ENCODE measurements at regions not wholly inside any gene's neighbourhood (a gene's known extent, or its start where the extent isn't known, plus 50 kb on each side); places are given as distances from the start of the nearest gene placed in this dataset.

DNA sequence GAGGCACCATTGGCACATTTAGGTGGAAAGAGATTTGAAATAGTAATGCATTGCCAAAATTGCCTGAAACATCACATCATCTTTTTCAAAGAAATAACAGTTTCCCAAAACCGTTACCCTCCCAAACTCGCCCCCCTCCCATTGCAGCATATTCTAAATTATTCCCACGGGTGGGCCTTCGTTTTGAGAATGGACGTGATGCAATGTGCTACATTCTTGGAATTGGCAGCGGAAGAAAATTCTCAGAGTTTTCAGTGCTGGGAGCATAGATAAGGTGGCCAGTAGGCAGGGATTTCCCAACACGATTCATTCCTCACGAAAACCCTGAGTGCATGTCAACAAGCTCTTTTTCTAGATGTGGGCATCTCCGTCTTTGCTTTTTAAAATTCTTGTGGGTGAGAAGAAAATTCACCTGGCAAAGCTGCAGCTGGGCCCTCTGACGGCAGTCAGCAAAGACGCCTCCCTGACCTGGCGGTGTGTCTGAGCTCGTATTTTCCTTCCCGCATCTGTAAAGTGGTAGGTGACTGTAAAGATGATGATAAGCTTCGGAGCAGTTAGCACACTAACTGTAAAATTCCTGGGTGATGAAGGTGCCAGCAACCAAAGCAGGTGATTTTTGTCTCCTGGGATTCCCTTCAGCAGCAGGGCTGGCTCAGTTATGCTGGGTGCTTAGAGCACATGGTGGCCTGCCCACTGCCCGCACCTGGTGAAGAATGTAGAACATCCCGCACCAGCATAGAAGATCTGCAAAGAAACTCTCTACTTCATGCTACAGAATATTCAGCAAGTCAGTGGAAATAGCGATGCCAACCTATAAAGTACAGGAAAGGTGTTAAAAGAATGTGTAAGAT lies 141.9 kb upstream of the KLF6 start (continued):
- TF ChIP-seq, protein P1, sequence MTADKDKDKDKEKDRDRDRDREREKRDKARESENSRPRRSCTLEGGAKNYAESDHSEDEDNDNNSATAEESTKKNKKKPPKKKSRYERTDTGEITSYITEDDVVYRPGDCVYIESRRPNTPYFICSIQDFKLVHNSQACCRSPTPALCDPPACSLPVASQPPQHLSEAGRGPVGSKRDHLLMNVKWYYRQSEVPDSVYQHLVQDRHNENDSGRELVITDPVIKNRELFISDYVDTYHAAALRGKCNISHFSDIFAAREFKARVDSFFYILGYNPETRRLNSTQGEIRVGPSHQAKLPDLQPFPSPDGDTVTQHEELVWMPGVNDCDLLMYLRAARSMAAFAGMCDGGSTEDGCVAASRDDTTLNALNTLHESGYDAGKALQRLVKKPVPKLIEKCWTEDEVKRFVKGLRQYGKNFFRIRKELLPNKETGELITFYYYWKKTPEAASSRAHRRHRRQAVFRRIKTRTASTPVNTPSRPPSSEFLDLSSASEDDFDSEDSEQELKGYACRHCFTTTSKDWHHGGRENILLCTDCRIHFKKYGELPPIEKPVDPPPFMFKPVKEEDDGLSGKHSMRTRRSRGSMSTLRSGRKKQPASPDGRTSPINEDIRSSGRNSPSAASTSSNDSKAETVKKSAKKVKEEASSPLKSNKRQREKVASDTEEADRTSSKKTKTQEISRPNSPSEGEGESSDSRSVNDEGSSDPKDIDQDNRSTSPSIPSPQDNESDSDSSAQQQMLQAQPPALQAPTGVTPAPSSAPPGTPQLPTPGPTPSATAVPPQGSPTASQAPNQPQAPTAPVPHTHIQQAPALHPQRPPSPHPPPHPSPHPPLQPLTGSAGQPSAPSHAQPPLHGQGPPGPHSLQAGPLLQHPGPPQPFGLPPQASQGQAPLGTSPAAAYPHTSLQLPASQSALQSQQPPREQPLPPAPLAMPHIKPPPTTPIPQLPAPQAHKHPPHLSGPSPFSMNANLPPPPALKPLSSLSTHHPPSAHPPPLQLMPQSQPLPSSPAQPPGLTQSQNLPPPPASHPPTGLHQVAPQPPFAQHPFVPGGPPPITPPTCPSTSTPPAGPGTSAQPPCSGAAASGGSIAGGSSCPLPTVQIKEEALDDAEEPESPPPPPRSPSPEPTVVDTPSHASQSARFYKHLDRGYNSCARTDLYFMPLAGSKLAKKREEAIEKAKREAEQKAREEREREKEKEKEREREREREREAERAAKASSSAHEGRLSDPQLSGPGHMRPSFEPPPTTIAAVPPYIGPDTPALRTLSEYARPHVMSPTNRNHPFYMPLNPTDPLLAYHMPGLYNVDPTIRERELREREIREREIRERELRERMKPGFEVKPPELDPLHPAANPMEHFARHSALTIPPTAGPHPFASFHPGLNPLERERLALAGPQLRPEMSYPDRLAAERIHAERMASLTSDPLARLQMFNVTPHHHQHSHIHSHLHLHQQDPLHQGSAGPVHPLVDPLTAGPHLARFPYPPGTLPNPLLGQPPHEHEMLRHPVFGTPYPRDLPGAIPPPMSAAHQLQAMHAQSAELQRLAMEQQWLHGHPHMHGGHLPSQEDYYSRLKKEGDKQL (CRISPR knock-in tag; IDR thresholded peaks at IDR 0.05; ENCODE audit: borderline replicate concordance): no peak
- no peak for TF ChIP-seq CREBBP (IDR thresholded peaks at IDR 0.05; ENCODE audit: low read depth, low read length)
- TF ChIP-seq SMAD3 (CRISPR knock-in tag; conservative IDR thresholded peaks at IDR 0.05): no peak
- TF ChIP-seq ARNT (IDR thresholded peaks at IDR 0.05): peak; percentile 61 to 86; a peak in 3 of 4 replicates
- TF ChIP-seq ZNF124 (CRISPR knock-in tag; IDR thresholded peaks at IDR 0.05): no peak
- peak; percentile 47 for TF ChIP-seq DACH1 (IDR thresholded peaks at IDR 0.05; ENCODE audit: partially characterized antibody)
- TF ChIP-seq, protein P2, sequence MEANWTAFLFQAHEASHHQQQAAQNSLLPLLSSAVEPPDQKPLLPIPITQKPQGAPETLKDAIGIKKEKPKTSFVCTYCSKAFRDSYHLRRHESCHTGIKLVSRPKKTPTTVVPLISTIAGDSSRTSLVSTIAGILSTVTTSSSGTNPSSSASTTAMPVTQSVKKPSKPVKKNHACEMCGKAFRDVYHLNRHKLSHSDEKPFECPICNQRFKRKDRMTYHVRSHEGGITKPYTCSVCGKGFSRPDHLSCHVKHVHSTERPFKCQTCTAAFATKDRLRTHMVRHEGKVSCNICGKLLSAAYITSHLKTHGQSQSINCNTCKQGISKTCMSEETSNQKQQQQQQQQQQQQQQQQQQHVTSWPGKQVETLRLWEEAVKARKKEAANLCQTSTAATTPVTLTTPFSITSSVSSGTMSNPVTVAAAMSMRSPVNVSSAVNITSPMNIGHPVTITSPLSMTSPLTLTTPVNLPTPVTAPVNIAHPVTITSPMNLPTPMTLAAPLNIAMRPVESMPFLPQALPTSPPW (CRISPR knock-in tag; IDR thresholded peaks at IDR 0.05): peak; percentile 52; the same call in 1 of the 2 replicates
- TF ChIP-seq NR1H2 (CRISPR knock-in tag; IDR thresholded peaks at IDR 0.05): no peak
- TF ChIP-seq, protein P3, sequence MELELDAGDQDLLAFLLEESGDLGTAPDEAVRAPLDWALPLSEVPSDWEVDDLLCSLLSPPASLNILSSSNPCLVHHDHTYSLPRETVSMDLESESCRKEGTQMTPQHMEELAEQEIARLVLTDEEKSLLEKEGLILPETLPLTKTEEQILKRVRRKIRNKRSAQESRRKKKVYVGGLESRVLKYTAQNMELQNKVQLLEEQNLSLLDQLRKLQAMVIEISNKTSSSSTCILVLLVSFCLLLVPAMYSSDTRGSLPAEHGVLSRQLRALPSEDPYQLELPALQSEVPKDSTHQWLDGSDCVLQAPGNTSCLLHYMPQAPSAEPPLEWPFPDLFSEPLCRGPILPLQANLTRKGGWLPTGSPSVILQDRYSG (tag; conservative IDR thresholded peaks at IDR 0.05; ENCODE audit: low read depth): no peak
- TF ChIP-seq, protein P4, sequence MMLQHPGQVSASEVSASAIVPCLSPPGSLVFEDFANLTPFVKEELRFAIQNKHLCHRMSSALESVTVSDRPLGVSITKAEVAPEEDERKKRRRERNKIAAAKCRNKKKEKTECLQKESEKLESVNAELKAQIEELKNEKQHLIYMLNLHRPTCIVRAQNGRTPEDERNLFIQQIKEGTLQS (IDR thresholded peaks at IDR 0.05): peak; percentile 97
- TF ChIP-seq, protein P4 (CRISPR knock-in tag; conservative IDR thresholded peaks at IDR 0.05): no peak
- TF ChIP-seq ZNF175 (CRISPR knock-in tag; IDR thresholded peaks at IDR 0.05; ENCODE audit: low read depth): no peak
- peak; percentile 87 for TF ChIP-seq CEBPG (CRISPR knock-in tag; IDR thresholded peaks at IDR 0.05)
- TF ChIP-seq CEBPG (tag; conservative IDR thresholded peaks at IDR 0.05 in 1 of 2, IDR thresholded peaks at IDR 0.05 in 1 of 2): peak; percentile 90 to 98
- TF ChIP-seq DMBX1 (CRISPR knock-in tag; IDR thresholded peaks at IDR 0.05; ENCODE audit: borderline replicate concordance): no peak
- peak; percentile 50; the same call in 1 of the 2 replicates for TF ChIP-seq JUN (IDR thresholded peaks at IDR 0.05; ENCODE audit: borderline replicate concordance, low read depth, low read length)
- TF ChIP-seq JUN (CRISPR knock-in tag; IDR thresholded peaks at IDR 0.05; ENCODE audit: borderline replicate concordance): no peak
- TF ChIP-seq ATF7 (IDR thresholded peaks at IDR 0.05): peak; percentile 90

All from K562 (cell line).